Stimulated activated CD8-positive, alpha-beta memory T cell treated with anti-CD3 and anti-CD28 coated beads, Interleukin-15, amount 100 ng/mL, for 48 hours (primary cell): ENCODE measurements at regions not wholly inside any gene's neighbourhood (a gene's known extent, or its start where the extent isn't known, plus 50 kb on each side); places are given as distances from the start of the nearest gene placed in this dataset.
"Not testable (repeated sequence)": the region's sequence is repeated elsewhere in the genome, so short reads cannot be mapped to it uniquely, and the experiment has no call there.

ENCODE experiments used
- DNase-seq, 2 donors: peaks; one replicate each; pipeline ENCODE4 v3.0.0-alpha.2; 2020; ENCODE audit warnings: low read depth in 2 of 2

GRCh38 chr13:80962173-80962572, 621.2 kb upstream of the SPRY2 start:
- no peak for DNase-seq

GRCh38 chr13:80957019-80957655, 616.2 kb upstream of the SPRY2 start:
- DNase-seq: no peak

GRCh38 chr13:80955501-80955900, 614.6 kb upstream of the SPRY2 start:
- no peak for DNase-seq

GRCh38 chr13:80952158-80952557, 611.2 kb upstream of the SPRY2 start:
- no peak for DNase-seq

- no peak for DNase-seq
These were observed 605.3 kb upstream of the SPRY2 start for GRCh38 chr13:80946008-80946802.

GRCh38 chr13:80945328-80945727, 604.4 kb upstream of the SPRY2 start:
- DNase-seq: no peak

- DNase-seq: no peak
These were observed 598.7 kb upstream of the SPRY2 start for GRCh38 chr13:80939581-80939980.

- DNase-seq: no peak
These were observed 590.8 kb upstream of the SPRY2 start for GRCh38 chr13:80931766-80932165.

- DNase-seq: no peak
These were observed 590.2 kb upstream of the SPRY2 start for GRCh38 chr13:80931118-80931517.

- no peak for DNase-seq
These were observed 587.3 kb upstream of the SPRY2 start for GRCh38 chr13:80928241-80928640.

GRCh38 chr13:80926024-80926423, 585.1 kb upstream of the SPRY2 start:
- not testable (repeated sequence) for DNase-seq

GRCh38 chr13:80924596-80924995, 583.7 kb upstream of the SPRY2 start:
- no peak for DNase-seq

- DNase-seq: no peak
These were observed 583.0 kb upstream of the SPRY2 start for GRCh38 chr13:80923907-80924306.

GRCh38 chr13:80921971-80922370, 581.0 kb upstream of the SPRY2 start:
- no peak for DNase-seq

- no peak for DNase-seq
These were observed 580.6 kb upstream of the SPRY2 start for GRCh38 chr13:80921541-80921940.

- no peak for DNase-seq
These were observed 565.9 kb upstream of the SPRY2 start for GRCh38 chr13:80906860-80907259.

- DNase-seq: no peak
These were observed 563.5 kb upstream of the SPRY2 start for GRCh38 chr13:80904386-80904785.

GRCh38 chr13:80903911-80904310, 563.0 kb upstream of the SPRY2 start:
- DNase-seq: no peak

GRCh38 chr13:80901530-80901929, 560.6 kb upstream of the SPRY2 start:
- no peak for DNase-seq

GRCh38 chr13:80901111-80901510, 560.2 kb upstream of the SPRY2 start:
- no peak for DNase-seq

- no peak for DNase-seq
These were observed 559.6 kb upstream of the SPRY2 start for GRCh38 chr13:80900561-80900960.

GRCh38 chr13:80897641-80898040, 556.7 kb upstream of the SPRY2 start:
- DNase-seq: not testable (repeated sequence)

GRCh38 chr13:80894917-80895316, 554.0 kb upstream of the SPRY2 start:
- DNase-seq: no peak
